Neural cell (in vitro differentiated cells): ENCODE measurements at regions not wholly inside any gene's neighbourhood (a gene's known extent, or its start where the extent isn't known, plus 50 kb on each side); places are given as distances from the start of the nearest gene placed in this dataset.
"Not testable (repeated sequence)": the region's sequence is repeated elsewhere in the genome, so short reads cannot be mapped to it uniquely, and the experiment has no call there.

ENCODE experiments used
- H2AFZ ChIP-seq: fragments of 200-600, 300-800 bp; sonication (generic), shearing (Covaris generic); 2 replicates; pipeline ENCODE4 v1.6.0; 2014; ENCODE audit warnings: low read depth, mild to moderate bottlenecking, antibody characterized with exemption, low read length, moderate library complexity
- H3F3A ChIP-seq: fragments of 200-600 bp; shearing (Covaris generic); 2 replicates; pipeline ENCODE4 v1.6.1; 2016; ENCODE audit warnings: mild to moderate bottlenecking, moderate library complexity, mixed read lengths, antibody characterized with exemption, low read length; ENCODE audit not compliant: insufficient read depth, poor library complexity, severe bottlenecking
- H3K27ac ChIP-seq: fragments of 200-600, 300-800 bp; sonication (generic), shearing (Covaris generic); 2 replicates; pipeline ENCODE4 v1.5.1; 2014; ENCODE audit warnings: mild to moderate bottlenecking, low read length, moderate library complexity
- H3K27me3 ChIP-seq: fragments of 300-800, 200-600 bp; sonication (generic), shearing (Covaris generic); 2 replicates; pipeline ENCODE4 v1.6.0; 2014; ENCODE audit warnings: mild to moderate bottlenecking, low read depth, low read length, moderate library complexity; ENCODE audit not compliant: insufficient read depth
- H3K36me3 ChIP-seq: fragments of 300-800, 200-600 bp; sonication (generic), shearing (Covaris generic); 2 replicates; pipeline ENCODE4 v1.5.1; 2014; ENCODE audit warnings: mild to moderate bottlenecking, antibody characterized with exemption, low read length, moderate library complexity; ENCODE audit not compliant: insufficient read depth
- H3K4me2 ChIP-seq: fragments of 300-800, 200-600 bp; sonication (generic), shearing (Covaris generic); 2 replicates; pipeline ENCODE4 v1.6.0; 2014; ENCODE audit warnings: mild to moderate bottlenecking, low read length
- H3K4me3 ChIP-seq: fragments of 300-800, 200-600 bp; sonication (generic), shearing (Covaris generic); 2 replicates; pipeline ENCODE4 v1.5.1; 2014; ENCODE audit warnings: mild to moderate bottlenecking, low read length, moderate library complexity
- H3K79me2 ChIP-seq: fragments of 200-600 bp; shearing (Covaris generic); replicated peaks from 2 replicates; pipeline ENCODE4 v1.6.0; 2014; ENCODE audit warnings: mild to moderate bottlenecking, low read length, moderate library complexity; ENCODE audit not compliant: insufficient read depth
- H3K9ac ChIP-seq: fragments of 300-800, 200-600 bp; sonication (generic), shearing (Covaris generic); 2 replicates; pipeline ENCODE4 v1.6.1; 2016; ENCODE audit warnings: mild to moderate bottlenecking, low read length, mixed read lengths
- H3K9me2 ChIP-seq: fragments of 200-600 bp; shearing (Covaris generic); 2 replicates; pipeline ENCODE4 v1.6.1; 2016; ENCODE audit warnings: mild to moderate bottlenecking, low read length, mixed read lengths; ENCODE audit not compliant: insufficient read depth
- H3K9me3 ChIP-seq: fragments of 200-600, 300-800 bp; sonication (generic), shearing (Covaris generic); 2 replicates; pipeline ENCODE4 v1.6.1; 2016; ENCODE audit warnings: mild to moderate bottlenecking, mixed run types, low read length, moderate library complexity, mixed read lengths
- H4K20me1 ChIP-seq: fragments of 200-600 bp; shearing (Covaris generic); 2 replicates; pipeline ENCODE4 v1.6.1; 2016; ENCODE audit warnings: mild to moderate bottlenecking, mixed run types; ENCODE audit not compliant: insufficient read depth

DNA sequence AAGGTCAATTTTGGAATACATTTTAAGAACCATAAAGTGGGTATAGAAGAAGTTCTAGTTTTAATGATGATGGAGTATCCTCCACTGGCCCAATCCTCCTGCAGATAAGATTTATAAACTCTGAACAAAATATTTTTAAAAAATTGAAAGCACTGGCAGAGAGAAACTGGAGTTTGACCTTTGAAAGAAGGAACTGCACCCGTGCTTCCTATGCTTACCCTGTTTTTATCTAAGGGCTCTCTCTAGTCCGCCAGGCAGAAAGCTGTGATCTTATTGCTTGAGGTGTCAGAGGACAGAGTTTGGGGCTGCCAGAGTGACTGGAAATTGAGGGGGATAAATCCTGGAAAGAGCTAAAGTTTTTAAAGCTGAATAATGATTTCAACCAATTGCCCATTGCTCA is 282.6 kb downstream of the BCL2L11 start:
- not testable (repeated sequence) for H3K36me3 ChIP-seq, H3K9ac ChIP-seq, H3K9me2 ChIP-seq, H3K4me3 ChIP-seq, H3K27me3 ChIP-seq, H3K27ac ChIP-seq, H3K4me2 ChIP-seq, H3K9me3 ChIP-seq, H2AFZ ChIP-seq, H3F3A ChIP-seq, H3K79me2 ChIP-seq, H4K20me1 ChIP-seq

DNA sequence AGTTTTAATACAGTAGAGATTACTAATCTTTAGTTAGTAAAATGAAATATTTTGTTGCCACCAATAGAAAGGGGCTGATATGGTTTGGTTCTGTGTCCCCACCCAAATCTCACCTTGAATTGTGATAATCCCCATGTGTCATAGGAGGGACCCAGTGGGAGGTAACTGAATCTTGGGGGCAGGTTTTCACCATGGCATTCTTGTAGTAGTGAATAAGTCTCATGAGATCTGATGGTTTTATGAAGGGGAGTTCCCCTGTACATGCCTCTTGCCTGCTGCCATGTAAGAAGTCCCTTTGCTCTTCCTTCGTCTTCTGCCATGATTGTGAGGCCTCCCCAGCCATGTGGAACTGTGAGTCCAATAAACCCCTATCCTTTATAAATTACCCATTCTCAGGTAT is 285.9 kb downstream of the BCL2L11 start:
- H3K27ac ChIP-seq, H3K4me2 ChIP-seq, H2AFZ ChIP-seq: not testable (repeated sequence)

DNA sequence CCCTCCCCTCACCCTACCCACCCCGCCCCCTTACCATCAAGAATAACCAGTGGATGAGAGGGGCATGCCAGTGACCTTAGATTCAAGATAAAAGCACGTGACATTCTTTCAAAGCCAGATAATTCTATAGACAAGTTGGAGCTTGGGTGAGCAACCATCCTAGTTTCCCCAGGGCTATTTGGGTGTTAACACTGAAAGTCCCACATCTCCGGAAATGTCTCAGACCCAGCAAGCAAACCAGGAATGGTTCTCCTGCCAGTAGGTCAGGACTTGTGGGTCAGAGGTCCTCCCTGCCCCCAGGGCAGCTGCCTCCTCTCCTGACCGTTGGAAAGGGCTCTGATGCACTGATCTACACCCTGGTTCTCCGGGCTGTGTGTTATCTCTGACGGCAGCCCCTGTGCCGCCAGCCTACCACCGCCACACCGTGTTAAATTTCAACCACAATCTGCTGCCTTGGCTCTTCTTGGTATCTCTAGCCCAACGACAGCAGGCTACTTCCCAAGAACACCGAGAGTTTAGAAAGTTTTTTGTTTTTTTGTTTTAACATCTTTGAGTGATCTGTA is 287.0 kb downstream of the BCL2L11 start:
- H3K36me3 ChIP-seq, H3K9me3 ChIP-seq, H3K79me2 ChIP-seq, H3K27ac ChIP-seq, H3K27me3 ChIP-seq, H3K9ac ChIP-seq, H3K4me2 ChIP-seq, H3K9me2 ChIP-seq, H3F3A ChIP-seq, H2AFZ ChIP-seq, H4K20me1 ChIP-seq, H3K4me3 ChIP-seq: not testable (repeated sequence)

More for the DNA sequence above, 285.9 kb downstream of the BCL2L11 start:
- H3K79me2 ChIP-seq, H3K36me3 ChIP-seq, H3K27me3 ChIP-seq, H3K9me3 ChIP-seq, H3K4me3 ChIP-seq, H4K20me1 ChIP-seq, H3F3A ChIP-seq, H3K9ac ChIP-seq, H3K9me2 ChIP-seq: not testable (repeated sequence)

DNA sequence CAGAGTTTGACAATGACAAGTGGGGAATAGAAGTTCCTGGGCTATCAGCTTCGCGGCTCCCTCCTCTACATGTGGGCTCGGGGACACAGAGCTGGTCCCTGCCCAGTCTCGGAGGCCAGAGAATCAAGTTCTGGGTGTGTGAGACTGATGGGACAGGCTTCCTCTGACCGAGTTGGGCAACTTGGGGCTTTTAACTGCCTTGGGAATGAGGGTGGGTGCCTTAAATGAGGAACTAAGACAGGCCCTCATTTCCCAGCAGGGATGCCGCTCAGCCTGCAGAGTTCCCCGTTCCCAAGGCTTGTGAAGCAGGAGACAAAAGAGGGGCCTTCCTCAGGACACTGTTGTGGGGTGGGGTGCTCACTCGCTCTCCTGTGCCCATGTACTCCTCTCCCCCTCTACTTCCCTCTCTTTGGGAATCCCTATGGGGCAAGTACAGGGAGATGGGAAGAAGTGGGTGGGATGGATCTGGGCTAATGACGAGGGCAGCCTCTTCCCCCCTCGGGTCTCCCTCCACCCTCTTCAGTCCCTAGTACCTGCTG is 290.2 kb downstream of the BCL2L11 start:
- H3K4me2 ChIP-seq, H2AFZ ChIP-seq, H3K9me2 ChIP-seq, H3K9me3 ChIP-seq, H3K27ac ChIP-seq, H3K4me3 ChIP-seq, H3K9ac ChIP-seq, H4K20me1 ChIP-seq, H3K79me2 ChIP-seq, H3K36me3 ChIP-seq, H3K27me3 ChIP-seq, H3F3A ChIP-seq: not testable (repeated sequence)

DNA sequence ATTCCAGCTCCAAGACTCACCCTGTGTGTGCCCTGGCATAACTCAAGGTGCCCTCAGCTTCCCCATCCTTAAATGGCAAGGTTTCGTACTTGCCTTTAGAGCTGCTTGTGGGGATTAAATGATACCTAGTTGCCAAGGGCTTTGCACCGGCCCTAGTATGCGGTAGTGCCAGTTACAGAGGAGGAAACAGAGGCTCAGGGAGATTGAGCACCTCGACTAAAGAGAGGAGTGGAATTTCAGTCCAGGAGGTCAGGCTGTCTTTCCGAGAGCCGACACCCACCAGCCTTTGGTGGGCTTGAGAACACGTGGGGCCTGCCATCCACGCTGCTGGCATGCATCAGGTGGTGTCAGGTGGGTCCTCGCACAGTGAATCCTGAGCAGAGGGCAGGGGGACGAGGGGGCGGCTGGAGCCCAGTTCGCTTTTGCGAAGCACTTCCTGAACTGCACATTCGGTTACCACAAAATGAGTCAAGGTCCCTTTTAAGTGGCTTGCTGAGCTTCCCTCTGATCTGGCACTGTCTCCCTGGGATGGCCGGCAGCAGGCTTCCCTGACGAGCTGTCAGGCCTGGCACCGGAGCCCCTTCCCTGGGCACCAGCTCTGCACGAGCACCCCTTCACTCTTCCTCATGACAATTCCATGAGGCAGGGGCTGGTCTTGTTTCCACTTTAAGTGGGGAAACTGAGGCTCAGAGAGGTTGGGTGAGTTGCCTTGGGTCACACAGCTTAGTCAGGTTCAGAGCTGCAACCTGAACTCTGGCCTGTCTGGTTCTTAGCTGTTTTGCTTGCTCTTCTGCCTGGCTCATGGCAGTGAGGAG is 291.4 kb downstream of the BCL2L11 start:
- H3K27me3 ChIP-seq, H3K36me3 ChIP-seq, H3K9me3 ChIP-seq, H4K20me1 ChIP-seq, H3F3A ChIP-seq, H3K79me2 ChIP-seq, H3K27ac ChIP-seq, H3K4me3 ChIP-seq, H3K4me2 ChIP-seq, H3K9ac ChIP-seq, H2AFZ ChIP-seq, H3K9me2 ChIP-seq: not testable (repeated sequence)

DNA sequence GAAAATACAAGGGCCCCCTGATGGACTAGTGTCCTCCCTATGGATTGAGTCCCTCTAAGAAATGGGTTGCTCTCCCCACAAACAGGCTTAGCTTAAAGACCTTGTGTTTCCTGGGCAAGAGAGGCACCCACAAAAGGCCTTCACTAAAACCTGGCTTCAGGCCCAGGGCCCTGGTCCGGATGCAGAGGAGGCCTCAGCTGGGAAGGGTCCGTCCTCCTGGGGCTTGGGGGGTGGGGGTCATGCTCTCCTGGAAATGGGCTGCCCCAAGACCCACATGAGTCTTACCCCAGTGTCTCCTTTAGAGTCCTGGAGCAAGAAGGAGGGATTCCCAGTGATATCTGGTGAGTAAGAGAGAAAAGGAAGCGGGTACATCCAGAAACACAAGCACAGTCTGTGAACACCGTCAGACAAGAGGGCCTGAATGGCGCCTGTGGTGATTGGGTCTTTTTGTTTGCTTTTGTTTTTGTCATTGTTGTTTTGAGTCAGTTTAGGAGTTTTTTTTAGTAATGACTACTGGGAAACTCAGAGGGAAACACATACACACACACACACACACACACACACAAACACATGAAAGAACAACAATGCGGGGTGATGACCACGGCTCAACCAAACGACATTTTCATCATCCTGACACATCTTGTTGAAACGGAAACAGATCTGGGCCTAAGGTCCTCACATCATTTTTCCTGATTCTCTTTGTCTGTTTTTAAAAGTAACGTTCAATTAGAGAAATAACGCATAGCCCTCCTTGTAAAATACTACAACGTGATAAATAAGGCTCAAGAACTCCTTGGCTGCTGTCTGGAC is 292.3 kb downstream of the BCL2L11 start:
- not testable (repeated sequence) for H3K9me3 ChIP-seq, H3F3A ChIP-seq, H3K4me3 ChIP-seq, H3K27ac ChIP-seq, H2AFZ ChIP-seq, H3K9me2 ChIP-seq, H3K9ac ChIP-seq, H3K27me3 ChIP-seq, H3K79me2 ChIP-seq, H3K4me2 ChIP-seq, H4K20me1 ChIP-seq, H3K36me3 ChIP-seq

DNA sequence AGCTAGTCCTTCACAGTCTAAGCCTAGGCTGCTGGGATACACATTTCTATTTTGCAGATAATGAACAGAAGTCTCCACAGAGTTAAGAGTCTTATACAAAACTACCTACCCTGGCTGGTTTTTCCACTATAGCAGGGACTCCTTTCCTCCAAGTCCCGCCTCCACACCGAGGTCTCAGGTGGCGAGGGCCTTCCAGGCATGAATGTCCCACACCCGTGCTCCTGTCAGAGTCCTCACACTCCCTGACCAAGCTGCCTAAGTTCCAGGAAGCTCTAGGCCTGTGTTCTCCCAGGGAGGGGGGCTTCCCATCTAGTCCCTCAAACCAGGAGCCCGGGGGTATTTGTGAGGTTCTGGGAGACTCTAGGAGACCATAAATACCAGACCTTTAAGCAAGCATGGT is 293.2 kb downstream of the BCL2L11 start:
- H3K4me3 ChIP-seq, H3F3A ChIP-seq, H3K9me2 ChIP-seq, H3K9ac ChIP-seq, H3K9me3 ChIP-seq, H3K27ac ChIP-seq, H2AFZ ChIP-seq, H3K4me2 ChIP-seq, H3K36me3 ChIP-seq, H4K20me1 ChIP-seq, H3K79me2 ChIP-seq, H3K27me3 ChIP-seq: not testable (repeated sequence)
